Activated naive CD4-positive, alpha-beta T cell treated with Interleukin-2 at 50 U/mL for 16 hours (primary cell): ENCODE measurements at regions not wholly inside any gene's neighbourhood (a gene's known extent, or its start where the extent isn't known, plus 50 kb on each side); places are given as distances from the start of the nearest gene placed in this dataset.

Source experiments
- DNase-seq: peaks from one replicate; pipeline ENCODE4 v3.0.0-alpha.2; 2020

DNA sequence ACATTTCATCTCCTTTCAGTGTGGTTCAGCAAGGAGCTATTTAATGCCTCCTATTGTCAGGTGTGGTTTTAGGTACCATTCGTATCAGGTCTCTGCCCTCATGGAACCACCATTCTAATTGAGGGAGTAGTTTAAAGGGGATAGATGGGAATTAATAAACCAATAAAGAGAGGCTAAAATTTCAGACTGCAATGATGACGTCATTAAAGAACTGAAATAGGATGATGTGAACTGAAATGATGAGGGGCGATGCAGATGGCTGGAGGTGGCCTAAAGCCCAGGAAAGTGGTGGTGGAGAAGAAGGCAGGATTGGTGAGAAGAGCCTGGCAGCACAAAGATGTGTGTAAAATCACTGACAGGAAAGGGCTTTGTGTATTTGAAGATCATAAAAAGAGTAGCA lies 148.9 kb upstream of the RBFOX1 start:
- no peak for DNase-seq

DNA sequence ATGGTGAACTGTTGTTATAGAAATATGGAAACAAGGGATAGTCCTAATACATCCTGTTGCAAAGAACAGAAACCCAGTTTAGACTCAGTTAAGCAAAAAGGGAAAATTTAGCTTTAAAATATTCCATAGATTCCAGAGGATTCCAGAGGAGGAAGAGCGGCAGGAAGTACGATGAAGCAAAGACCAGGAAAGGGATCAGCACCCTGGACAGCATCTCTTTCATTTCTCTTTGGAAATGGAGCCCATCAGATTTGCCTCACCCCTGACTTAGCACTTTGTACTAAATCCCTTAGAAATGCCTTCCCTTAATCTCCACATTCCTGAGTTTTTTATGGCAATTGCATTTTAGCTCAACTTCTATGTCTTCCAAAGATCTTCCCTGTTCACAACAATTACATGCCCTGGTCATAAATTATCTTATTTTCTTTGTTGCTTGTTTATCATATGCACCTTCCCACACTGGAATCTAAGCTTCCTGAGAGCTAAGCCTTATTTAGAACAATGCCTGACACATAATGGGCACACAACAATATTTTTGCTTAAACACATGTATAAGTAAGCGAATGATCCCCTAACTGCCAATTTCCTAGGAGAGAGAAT lies 150.0 kb upstream of the RBFOX1 start:
- DNase-seq: no peak

DNA sequence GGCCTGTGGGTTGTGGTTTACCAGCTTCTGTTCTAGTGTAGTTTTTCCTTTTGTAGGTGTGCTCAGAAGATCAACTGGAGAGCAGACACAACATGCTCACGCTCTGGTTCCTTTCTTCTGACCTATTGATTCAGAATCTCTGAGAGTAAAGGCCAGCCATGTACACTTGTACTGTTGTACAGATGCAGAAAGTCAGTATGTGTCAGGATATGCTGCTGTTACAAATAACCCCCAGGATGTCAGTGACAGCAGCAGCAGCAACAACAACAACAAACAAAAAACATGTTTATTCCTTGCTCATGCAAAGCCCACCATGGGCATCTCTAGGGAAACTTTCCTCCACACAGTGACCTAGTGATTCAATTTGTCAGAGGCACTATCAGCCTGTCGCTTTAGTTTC lies 154.8 kb upstream of the RBFOX1 start:
- no peak for DNase-seq

- no peak for DNase-seq
These were observed 161.5 kb upstream of the RBFOX1 start for GRCh38 chr16:7171151-7171550.

DNA sequence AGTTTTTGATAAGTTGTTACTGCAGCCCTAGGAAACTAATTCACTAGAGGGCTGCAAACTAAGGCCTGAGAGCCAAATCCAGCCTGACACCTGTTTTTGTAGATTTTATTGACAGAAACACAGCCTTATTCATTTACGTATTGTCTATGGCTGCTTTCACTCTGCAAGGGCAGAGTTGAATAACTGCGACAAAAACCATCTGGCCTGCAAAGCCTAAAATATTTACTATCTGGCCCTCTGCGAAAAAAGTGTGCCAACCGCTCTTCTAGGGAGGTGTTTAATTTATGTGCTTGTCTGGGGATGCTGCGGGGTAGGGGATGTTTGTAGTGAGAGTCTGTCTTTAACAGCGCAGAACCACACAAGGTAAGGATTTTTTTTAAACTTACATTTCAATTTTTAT lies 165.0 kb upstream of the RBFOX1 start:
- DNase-seq: no peak

DNA sequence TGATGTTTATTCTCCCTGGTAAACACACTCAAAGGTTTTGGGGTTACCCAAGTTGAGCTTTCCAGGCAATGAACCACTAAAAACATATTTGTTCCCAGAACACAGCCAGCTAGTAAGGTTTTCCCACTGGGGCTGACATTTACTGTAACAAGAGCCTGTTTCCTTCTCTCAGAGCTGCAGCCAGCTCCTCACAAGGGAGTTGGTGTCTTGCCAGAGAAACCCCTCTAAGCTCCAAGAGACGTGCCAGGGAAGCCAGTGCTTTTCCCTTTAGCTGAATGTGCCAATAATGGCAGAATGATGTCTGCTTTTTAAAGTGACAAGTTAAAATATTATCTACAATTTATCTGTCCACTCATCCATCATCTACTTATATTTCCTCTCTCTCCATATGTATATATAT lies 170.8 kb upstream of the RBFOX1 start:
- DNase-seq: no peak

GRCh38 chr16:7160093-7160492 lies 172.6 kb upstream of the RBFOX1 start:
- DNase-seq: no peak

DNA sequence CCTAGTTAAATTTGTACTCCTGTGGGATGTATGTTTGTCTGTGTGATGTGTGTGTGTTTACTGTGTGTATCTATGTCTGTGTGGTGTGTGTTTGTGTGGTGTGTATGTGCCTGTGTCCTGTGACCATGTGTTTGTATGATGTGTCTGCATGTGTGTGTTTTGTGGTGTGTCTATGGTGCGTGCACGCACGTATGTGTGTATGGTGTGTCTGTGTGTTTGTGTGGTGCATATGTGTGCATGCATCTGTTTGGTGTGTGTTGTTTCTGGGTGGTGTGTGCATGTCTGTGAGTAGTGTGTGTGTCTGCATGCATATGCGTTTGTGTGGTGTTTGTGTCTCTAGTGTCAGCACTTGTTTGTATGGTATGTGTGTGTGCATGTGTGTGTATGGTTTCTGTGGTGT lies 174.2 kb upstream of the RBFOX1 start:
- no peak for DNase-seq

DNA sequence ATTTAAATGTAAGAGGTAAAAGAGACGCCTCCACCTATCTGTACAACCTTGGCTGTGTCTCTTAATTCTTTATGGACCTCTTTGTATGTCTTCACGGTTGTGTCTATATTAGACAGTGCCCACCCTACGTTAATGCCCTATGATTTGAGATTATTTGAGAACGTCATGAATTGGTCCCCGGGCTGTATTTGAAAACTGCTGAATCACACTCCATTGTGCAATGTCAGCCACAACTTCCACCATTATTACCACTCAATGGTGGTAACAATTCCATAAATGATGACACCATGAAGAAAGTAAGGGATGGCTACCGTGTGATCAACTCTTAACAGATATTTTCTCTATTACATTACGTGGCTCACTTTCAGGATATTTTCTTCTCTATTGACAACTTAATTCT lies 182.4 kb upstream of the RBFOX1 start:
- no peak for DNase-seq

DNA sequence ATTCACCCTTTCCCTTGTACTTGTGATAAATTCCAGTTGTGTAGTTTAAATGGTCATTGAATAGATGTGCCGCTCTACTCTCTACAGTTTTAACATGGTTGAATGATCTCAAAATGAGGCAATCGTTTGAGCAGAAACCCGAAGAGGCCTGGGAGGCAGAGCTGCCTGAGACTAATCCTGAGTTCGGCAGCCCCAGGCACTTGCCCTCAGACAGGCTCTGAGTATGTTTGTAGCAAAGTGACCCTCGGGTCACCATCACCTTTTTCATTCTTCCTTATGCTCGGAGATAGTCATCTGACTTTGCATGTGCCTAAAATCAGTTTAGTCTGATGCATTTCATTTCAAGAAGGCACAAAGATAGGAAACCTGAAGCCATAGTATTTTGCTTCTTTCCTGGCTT lies 184.0 kb upstream of the RBFOX1 start:
- no peak for DNase-seq

DNA sequence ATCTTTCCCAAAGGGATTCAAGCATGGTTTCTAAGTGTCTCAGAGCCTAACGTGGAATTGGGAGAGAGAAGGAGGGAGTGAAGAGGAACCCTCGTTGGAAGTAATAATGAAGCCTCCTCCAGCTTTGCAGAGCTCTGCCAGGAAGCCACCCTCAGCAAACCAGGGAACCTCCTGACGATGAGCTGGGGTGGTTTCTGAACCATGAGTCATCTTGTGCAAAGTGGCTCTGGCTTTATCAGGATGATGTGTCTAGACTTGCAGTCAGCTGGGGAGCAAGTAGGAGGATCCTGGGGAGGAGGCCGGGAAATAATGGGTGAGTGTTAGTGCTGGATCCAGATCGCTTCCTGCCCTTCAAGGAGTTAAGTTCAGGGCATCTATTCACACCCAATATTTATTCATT lies 191.7 kb upstream of the RBFOX1 start:
- DNase-seq: no peak

DNA sequence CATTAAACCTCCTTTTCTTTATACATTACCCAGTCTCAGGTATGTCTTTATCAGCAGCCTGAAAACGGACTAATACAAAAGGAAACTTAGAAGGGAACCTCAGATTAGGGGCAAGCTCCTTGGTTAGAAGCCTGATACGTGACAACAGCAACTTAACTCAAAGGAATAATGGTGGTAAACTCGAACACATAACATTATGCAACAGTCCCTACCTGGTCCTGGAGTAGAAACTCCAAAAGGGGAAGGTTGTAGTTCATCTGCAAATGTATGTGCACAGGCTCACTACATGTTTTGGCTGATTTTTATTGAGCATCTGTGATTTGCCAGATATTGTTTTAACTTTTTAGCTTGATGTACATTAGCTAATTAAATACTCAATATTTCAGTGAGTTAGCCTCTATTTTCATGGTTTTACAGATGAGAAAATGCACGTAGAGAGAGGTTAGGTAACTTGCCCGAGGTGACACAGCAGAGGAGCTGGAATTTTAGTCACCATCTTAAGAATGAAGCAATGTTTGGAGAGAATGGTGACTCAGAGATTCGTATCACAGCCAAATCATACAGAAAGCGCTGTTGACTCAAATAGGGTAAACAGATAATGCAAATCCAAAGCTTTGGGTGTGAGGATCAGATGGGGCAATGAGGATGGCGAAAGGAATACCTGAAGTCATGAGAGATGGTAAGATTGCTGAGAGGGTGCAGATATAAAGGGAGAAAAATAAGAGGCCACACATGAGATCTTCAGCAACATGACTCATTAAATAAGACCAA lies 194.9 kb upstream of the RBFOX1 start:
- no peak for DNase-seq

DNA sequence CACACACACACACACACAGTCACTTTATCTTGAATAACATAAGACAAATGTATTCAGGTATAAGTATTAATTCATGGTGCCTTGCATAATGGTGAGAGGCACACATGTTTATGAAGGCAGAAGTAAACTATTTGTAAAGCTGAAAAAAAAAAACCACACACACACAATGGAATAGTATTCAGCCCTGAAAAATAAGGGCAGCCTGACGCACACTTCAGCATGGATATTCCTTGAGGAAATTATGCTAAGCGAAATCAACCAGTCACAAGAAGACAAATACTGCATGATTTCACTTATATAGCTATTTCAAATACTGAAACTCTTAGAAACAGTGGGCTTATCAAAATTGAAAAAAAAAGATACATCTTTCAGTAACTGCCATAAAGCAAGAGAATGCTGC lies 200.2 kb upstream of the RBFOX1 start:
- DNase-seq: no peak

- no peak for DNase-seq
These were observed 207.9 kb upstream of the RBFOX1 start for GRCh38 chr16:7124701-7125100.

DNA sequence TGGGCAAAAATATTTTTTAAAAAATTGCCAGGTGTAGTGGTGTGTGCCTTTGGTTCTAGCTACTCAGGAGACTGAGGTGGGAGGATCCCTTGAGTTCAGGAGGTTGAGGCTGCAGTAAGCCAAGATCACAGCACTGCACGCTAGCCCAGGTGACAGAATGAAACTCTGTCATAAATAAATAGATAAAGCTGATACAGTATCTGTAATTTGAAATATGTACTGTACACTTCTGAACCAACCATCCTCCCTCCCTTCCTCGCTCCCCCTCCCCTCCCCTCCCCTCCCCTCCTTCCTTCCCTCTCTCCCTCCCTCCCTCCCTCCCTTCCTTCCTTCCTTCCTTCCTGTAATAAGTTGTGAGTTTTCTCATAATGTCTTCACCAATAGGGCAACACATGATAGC lies 208.4 kb upstream of the RBFOX1 start:
- no peak for DNase-seq

DNA sequence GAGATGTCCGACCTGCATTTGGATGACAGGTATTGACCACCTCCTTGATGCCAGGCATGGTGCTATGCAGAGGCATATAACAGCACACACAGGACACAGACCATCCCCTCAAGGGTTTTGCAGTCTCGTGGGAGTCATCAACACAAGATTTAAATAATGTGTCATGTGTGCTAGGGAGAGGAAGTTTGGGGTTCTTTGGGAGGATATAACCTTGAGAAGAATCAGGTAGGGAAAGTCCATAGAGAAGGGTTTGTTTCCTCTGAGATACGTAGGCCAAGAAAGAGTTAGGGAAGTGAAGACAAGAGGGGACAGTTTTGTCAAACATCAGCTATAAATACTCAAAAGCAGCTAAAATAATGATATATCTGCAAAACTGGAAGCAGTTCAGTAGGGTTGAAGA lies 215.9 kb upstream of the RBFOX1 start:
- DNase-seq: no peak

- no peak for DNase-seq
These were observed 216.7 kb upstream of the RBFOX1 start for GRCh38 chr16:7115898-7116297.

GRCh38 chr16:7113949-7114348 lies 218.7 kb upstream of the RBFOX1 start:
- no peak for DNase-seq

GRCh38 chr16:7113395-7113794 lies 219.2 kb upstream of the RBFOX1 start:
- no peak for DNase-seq

GRCh38 chr16:7111265-7111664 lies 221.4 kb upstream of the RBFOX1 start:
- DNase-seq: no peak

- no peak for DNase-seq
These were observed 225.2 kb upstream of the RBFOX1 start for GRCh38 chr16:7107436-7107835.

DNA sequence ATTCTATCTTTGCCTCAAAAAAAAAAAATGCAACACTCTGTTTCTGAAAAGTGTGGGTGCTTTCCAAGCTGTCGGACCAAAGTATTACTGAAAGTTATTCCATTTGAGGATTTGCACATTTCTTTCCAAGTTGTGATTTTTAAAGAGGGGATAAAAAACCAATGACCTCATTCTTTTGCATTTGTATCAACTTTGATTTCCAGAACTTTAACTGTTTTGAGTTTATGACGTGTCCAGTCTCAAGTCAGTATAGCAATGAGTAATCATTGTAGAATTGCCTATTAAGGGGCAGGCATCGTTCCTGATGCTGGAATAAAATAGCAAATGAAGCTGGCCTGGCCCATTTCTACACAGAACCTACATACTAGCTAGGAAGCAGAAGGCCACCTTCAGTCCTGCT lies 229.6 kb upstream of the RBFOX1 start:
- DNase-seq: no peak

- DNase-seq: no peak
These were observed 231.6 kb upstream of the RBFOX1 start for GRCh38 chr16:7101054-7101453.

DNA sequence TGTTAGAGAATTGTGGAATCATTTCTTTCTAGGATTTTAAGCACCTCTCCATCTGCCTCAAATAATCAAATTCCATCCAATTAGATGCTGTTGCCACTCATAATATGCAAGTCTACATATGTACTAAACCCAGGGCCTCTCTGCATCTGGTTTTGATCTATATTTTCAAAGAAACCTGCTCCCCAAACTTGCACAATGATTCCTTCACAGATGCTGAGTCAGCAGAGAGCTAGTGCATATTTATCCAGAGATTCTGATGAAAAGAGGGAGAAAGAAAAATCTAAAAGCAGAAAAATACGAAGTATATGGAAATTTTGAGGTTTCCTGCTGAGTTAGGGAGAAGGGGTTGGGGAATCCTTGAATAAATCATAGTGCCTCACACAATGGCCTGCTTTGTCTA lies 235.1 kb upstream of the RBFOX1 start:
- DNase-seq: no peak

- DNase-seq: no peak
These were observed 239.1 kb upstream of the RBFOX1 start for GRCh38 chr16:7093511-7093910.
